Liver (tissue), 7 donors: ENCODE measurements at regions not wholly inside any gene's neighbourhood (a gene's known extent, or its start where the extent isn't known, plus 50 kb on each side); places are given as distances from the start of the nearest gene placed in this dataset.

Experiments used
- DNase-seq: peaks from one replicate; pipeline ENCODE4 v3.0.0-alpha.2; 2017; ENCODE audit warnings: low spot score
- H3K27ac ChIP-seq, 2 donors: one replicate each; pipeline ENCODE4 v1.7.0; 2013; ENCODE audit warnings: inconsistent platforms in 2 of 2, low read length in 2 of 2, control low read depth in 1 of 2, low read depth in 1 of 2, mild to moderate bottlenecking in 1 of 2
- H3K27me3 ChIP-seq, 4 donors: one replicate each; pipeline versions ENCODE4 v1.6.1 to v1.7.0; 2013; ENCODE audit warnings: low read length in 3 of 4, inconsistent platforms in 1 of 4, mild to moderate bottlenecking in 1 of 4, moderate library complexity in 1 of 4; ENCODE audit not compliant: control insufficient read depth in 4 of 4, insufficient read depth in 4 of 4
- H3K36me3 ChIP-seq, 4 donors: one replicate each; pipeline versions ENCODE4 v1.6.1 to v1.7.0; 2013; ENCODE audit warnings: low read length in 3 of 4, mild to moderate bottlenecking in 3 of 4, low read depth in 1 of 4, moderate library complexity in 1 of 4; ENCODE audit not compliant: control insufficient read depth in 4 of 4, insufficient read depth in 3 of 4
- H3K4me1 ChIP-seq, 4 donors: one replicate each; pipeline versions ENCODE4 v1.6.1 to v1.7.0; 2013; ENCODE audit warnings: low read length in 3 of 4, mild to moderate bottlenecking in 3 of 4, moderate library complexity in 1 of 4; ENCODE audit not compliant: control insufficient read depth in 4 of 4, insufficient read depth in 4 of 4
- H3K4me3 ChIP-seq, 3 donors: one replicate each; pipeline versions ENCODE4 v1.6.1 to v1.7.0; 2013; ENCODE audit warnings: low read length in 3 of 3, control low read depth in 1 of 3, low read depth in 1 of 3, mild to moderate bottlenecking in 1 of 3
- H3K9ac ChIP-seq, 2 donors: one replicate each; pipeline ENCODE4 v1.7.0; 2013; ENCODE audit warnings: low read length in 2 of 2, mild to moderate bottlenecking in 2 of 2, moderate library complexity in 2 of 2, control low read depth in 1 of 2, low read depth in 1 of 2
- H3K9me3 ChIP-seq, 4 donors: one replicate each; pipeline versions ENCODE4 v1.6.1 to v1.7.0; 2013; ENCODE audit warnings: low read length in 3 of 4; ENCODE audit not compliant: control insufficient read depth in 4 of 4
- ATF3 ChIP-seq: IDR thresholded peaks from 2 replicates; pipeline ENCODE4 v1.6.1; 2016; ENCODE audit warnings: antibody characterized with exemption
- EGR1 ChIP-seq, 2 donors: IDR thresholded peaks; 2 replicates each; pipeline ENCODE4 v1.6.1; 2016 to 2018; ENCODE audit warnings: antibody characterized with exemption in 2 of 2, low read depth in 2 of 2
- FOXA1 ChIP-seq: IDR thresholded peaks from 2 replicates; pipeline ENCODE4 v1.6.1; 2016; ENCODE audit warnings: antibody characterized with exemption
- FOXA2 ChIP-seq: IDR thresholded peaks from 2 replicates; pipeline ENCODE4 v1.6.1; 2016; ENCODE audit warnings: antibody characterized with exemption
- GABPA ChIP-seq, 2 donors: IDR thresholded peaks in 1 of 2; conservative IDR thresholded peaks in 1 of 2; 2 replicates each; pipeline ENCODE4 v1.6.1; 2016; ENCODE audit warnings: antibody characterized with exemption in 2 of 2, mild to moderate bottlenecking in 1 of 2, moderate library complexity in 1 of 2
- HNF4A ChIP-seq, 2 donors: conservative IDR thresholded peaks; 2 replicates each; pipeline ENCODE4 v1.6.1; 2016; ENCODE audit warnings: antibody characterized with exemption in 2 of 2, mild to moderate bottlenecking in 2 of 2
- HNF4G ChIP-seq: IDR thresholded peaks from 2 replicates; pipeline ENCODE4 v1.6.1; 2016; ENCODE audit warnings: antibody characterized with exemption
- JUND ChIP-seq, 2 donors: IDR thresholded peaks; 2 replicates each; pipeline ENCODE4 v1.6.1; 2016; ENCODE audit warnings: antibody characterized with exemption in 2 of 2
- MAX ChIP-seq: IDR thresholded peaks from 2 replicates; pipeline ENCODE4 v1.6.1; 2016; ENCODE audit warnings: antibody characterized with exemption
- NR2F2 ChIP-seq: IDR thresholded peaks from 2 replicates; pipeline ENCODE4 v1.6.1; 2016; ENCODE audit warnings: antibody characterized with exemption
- RAD21 ChIP-seq, 2 donors: IDR thresholded peaks; 2 replicates each; pipeline ENCODE4 v1.6.1; 2016; ENCODE audit warnings: antibody characterized with exemption in 2 of 2, mild to moderate bottlenecking in 2 of 2
- REST ChIP-seq: IDR thresholded peaks from 2 replicates; pipeline ENCODE4 v1.6.1; 2016; ENCODE audit warnings: antibody characterized with exemption, mild to moderate bottlenecking
- SP1 ChIP-seq: IDR thresholded peaks from 2 replicates; pipeline ENCODE4 v1.6.1; 2018; ENCODE audit warnings: antibody characterized with exemption, mild to moderate bottlenecking
- TAF1 ChIP-seq: conservative IDR thresholded peaks from 2 replicates; pipeline ENCODE4 v1.6.1; 2016; ENCODE audit warnings: antibody characterized with exemption, mild to moderate bottlenecking
- YY1 ChIP-seq: IDR thresholded peaks from 2 replicates; pipeline ENCODE4 v1.6.1; 2016; ENCODE audit warnings: antibody characterized with exemption, mild to moderate bottlenecking
- ZBTB33 ChIP-seq: IDR thresholded peaks from 2 replicates; pipeline ENCODE4 v1.6.1; 2016; ENCODE audit warnings: antibody characterized with exemption
- WGBS: extraction: QIAGEN DNeasy Blood & Tissue Kit; methylation state at CpG from one replicate; pipeline ENCODE4 v1.1.7; 2013; 5-methylcytosine and 5-hydroxymethylcytosine counted together
- donor health status: healthy.
- donor health status: healthy.
- donor health status: healthy.
- donor health status: healthy.

GRCh38 chr15:70524470-70524869, 238.9 kb downstream of the UACA start:
- Histone ChIP-seq H3K27ac (no peak overlapping the region), H3K36me3 (no peaks in the 10 kb centered on the region), H3K27me3 (no peaks in the 10 kb centered on the region), H3K9me3 (no peaks in the 10 kb centered on the region), H3K9ac (no peak overlapping the region), H3K4me1 (peaks cover 0 to 12% (median 8%) of the 10 kb centered on the region in 4 donors), H3K4me3 (no peak overlapping the region)
- WGBS, result 81% methylated on average over 6 of the region's 6 CpGs
- TF ChIP-seq RAD21 (IDR thresholded peaks at IDR 0.05), result no peak
- TF ChIP-seq FOXA2, result no peak
- TF ChIP-seq ATF3, result no peak
- no peak for DNase-seq

GRCh38 chr15:70523616-70524015, 239.7 kb downstream of the UACA start:
- no peak overlapping the region for H3K4me3 ChIP-seq
- no peak for TF ChIP-seq GABPA (IDR thresholded peaks at IDR 0.05 in 1 of 2, conservative IDR thresholded peaks at IDR 0.05 in 1 of 2)
- TF ChIP-seq RAD21 (IDR thresholded peaks at IDR 0.05), result no peak
- no peak for TF ChIP-seq HNF4G
- no peak for TF ChIP-seq EGR1 (IDR thresholded peaks at IDR 0.05; ENCODE audit: low read depth in 2 of 2)
- TF ChIP-seq REST, result no peak
- TF ChIP-seq JUND (IDR thresholded peaks at IDR 0.05), result no peak
- no peak for TF ChIP-seq MAX
- TF ChIP-seq NR2F2, result no peak
- TF ChIP-seq ATF3, result no peak
- TF ChIP-seq FOXA1, result no peak

GRCh38 chr15:70523192-70523591, 240.2 kb downstream of the UACA start:
- no peaks in the 10 kb centered on the region for H3K36me3 ChIP-seq
- WGBS, result 94% methylated on average over 5 of the region's 5 CpGs
- DNase-seq, result no peak
- no peak for TF ChIP-seq SP1
- TF ChIP-seq HNF4A (conservative IDR thresholded peaks at IDR 0.05), result no peak
- no peak for TF ChIP-seq MAX
- no peak for TF ChIP-seq HNF4G
- no peak for TF ChIP-seq REST
- no peak for TF ChIP-seq FOXA1
- no peak for TF ChIP-seq FOXA2
- TF ChIP-seq ZBTB33, result no peak
- no peak for TF ChIP-seq TAF1
- no peak for TF ChIP-seq GABPA (IDR thresholded peaks at IDR 0.05 in 1 of 2, conservative IDR thresholded peaks at IDR 0.05 in 1 of 2)
- no peak for TF ChIP-seq YY1
- TF ChIP-seq JUND (IDR thresholded peaks at IDR 0.05), result no peak
- TF ChIP-seq EGR1 (IDR thresholded peaks at IDR 0.05; ENCODE audit: low read depth in 2 of 2), result no peak
- TF ChIP-seq NR2F2, result no peak
- no peak for TF ChIP-seq ATF3
- no peak for TF ChIP-seq RAD21 (IDR thresholded peaks at IDR 0.05)

More at GRCh38 chr15:70523616-70524015, 239.7 kb downstream of the UACA start:
- Histone ChIP-seq H3K36me3 (no peaks in the 10 kb centered on the region), H3K27ac (no peak overlapping the region), H3K9me3 (no peaks in the 10 kb centered on the region), H3K4me1 (peaks cover 0 to 12% (median 8%) of the 10 kb centered on the region in 4 donors), H3K9ac (no peak overlapping the region), H3K27me3 (no peaks in the 10 kb centered on the region)
- WGBS, result 89% methylated on average over 7 of the region's 7 CpGs
- no peak for DNase-seq

More at GRCh38 chr15:70523192-70523591, 240.2 kb downstream of the UACA start:
- Histone ChIP-seq H3K9ac (no peak overlapping the region), H3K27ac (no peak overlapping the region), H3K9me3 (no peaks in the 10 kb centered on the region), H3K4me1 (peaks cover 0 to 12% (median 8%) of the 10 kb centered on the region in 4 donors), H3K27me3 (no peaks in the 10 kb centered on the region), H3K4me3 (no peak overlapping the region)
